ENCODE measurements at regions not wholly inside any gene's neighbourhood (a gene's known extent, or its start where the extent isn't known, plus 50 kb on each side); places are given as distances from the start of the nearest gene placed in this dataset.

DNA sequence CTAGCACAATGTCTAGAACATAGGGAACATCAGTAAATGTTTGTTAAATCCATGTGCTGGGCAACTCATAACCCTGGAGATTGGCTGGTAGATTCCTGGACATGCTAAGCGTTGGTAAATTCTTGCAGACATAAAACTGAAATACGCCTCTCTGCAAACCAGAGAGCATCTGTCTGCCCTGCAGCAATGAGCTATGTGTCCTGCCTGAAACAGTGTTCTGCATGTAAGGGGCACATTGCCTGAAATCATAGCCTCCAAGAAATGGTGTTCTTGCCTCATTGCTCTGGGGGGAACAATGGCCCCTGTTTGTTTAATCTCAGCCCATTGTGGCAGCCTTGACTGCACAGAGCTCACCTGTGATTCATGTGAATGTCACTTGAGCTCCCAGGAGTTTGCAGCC, 113.5 kb upstream of the CCL2 start:
- no peak for DNase-seq (ENCODE audit: low read depth)

DNA sequence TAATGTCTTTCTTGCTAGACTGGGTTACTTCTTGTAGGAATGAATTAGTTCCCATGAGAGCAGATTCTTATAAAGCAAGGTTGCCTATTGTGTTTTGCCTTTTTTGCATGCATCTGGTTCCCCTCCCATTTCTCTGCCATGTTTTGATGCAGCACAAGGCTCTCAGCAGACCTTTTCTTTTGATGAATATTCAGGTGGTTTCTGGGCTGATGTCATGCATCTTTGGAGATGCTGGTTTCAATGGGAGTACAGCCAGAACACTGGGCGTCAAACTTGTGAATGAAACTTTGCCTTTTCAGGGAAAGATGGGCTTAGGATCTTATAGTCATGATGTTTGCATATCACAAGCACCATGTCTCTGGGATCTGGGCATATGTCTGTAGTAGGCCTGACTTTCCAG, 111.7 kb upstream of the CCL2 start:
- no peak for DNase-seq (ENCODE audit: low read depth)

- DNase-seq (ENCODE audit: low read depth) = no peak
Measured at GRCh38 chr17:34146440-34147043, 108.5 kb upstream of the CCL2 start.

- DNase-seq (ENCODE audit: low read depth) = no peak
Measured at GRCh38 chr17:34151102-34151501, 104.0 kb upstream of the CCL2 start.

DNA sequence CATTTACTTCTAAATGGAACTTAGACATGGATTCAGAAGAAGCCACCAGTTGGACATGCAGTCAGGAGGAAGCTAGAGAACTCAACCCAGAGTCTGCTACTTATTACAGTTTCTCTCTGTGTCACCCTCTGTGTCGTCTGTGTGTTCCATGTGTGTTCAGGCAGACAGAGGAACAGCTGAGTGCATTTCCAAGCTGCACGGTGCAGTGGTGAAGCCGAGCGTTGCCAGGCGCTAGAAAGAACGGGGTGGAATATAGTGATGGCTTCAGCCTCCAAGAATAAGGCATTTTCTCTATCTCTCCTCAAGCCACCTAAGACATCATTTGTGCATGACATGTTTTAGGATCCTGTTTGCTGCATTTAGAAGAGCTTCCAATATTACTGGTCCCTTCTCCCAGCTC, 101.1 kb upstream of the CCL2 start:
- no peak for DNase-seq (ENCODE audit: low read depth)

GRCh38 chr17:34154961-34155730, 99.9 kb upstream of the CCL2 start:
- DNase-seq (ENCODE audit: low read depth) = no peak

GRCh38 chr17:34155947-34156346, 99.1 kb upstream of the CCL2 start:
- no peak for DNase-seq (ENCODE audit: low read depth)

GRCh38 chr17:34156401-34156740, 98.7 kb upstream of the CCL2 start:
- no peak for DNase-seq (ENCODE audit: low read depth)

DNA sequence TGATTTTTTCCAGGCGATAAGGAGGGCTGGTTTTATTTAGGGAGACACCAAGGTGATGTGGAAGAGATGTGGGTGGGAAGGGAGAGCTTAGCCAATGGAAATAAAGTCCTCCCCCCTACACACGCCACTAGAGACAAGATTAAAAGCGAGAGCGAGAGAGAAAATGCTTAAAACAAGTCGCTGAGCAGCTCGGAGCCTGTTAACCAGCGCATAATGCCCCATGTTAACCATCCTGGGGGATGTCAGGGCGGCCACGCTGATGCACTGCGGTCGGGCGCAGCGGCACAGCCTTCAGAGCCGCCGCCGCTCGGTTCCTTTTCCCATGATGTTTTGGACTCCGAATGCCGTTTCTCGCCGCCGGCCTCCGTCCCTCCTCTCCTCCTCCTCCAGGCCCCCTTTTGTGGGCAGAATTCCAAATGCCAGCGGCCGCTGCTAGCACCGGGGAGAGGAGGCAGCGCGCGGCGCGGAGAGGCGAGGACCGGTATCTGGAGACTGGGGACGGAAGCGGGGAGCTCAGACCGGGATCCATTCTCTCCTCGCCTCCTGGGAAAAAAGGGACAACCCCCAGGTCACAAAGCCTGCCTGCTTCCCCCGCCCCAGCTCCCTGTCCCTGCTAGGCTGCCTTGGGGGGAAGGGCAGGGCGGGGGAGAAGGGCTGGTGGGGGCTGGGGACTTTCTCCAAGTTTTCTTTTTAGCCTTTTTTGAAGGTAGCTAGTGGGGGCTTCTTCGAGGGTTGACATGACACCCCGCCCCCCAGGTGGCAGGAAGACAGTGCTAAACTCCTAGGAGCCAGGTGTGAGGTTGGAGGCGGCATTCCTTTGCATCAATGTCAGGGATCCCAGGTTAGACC, 98.1 kb upstream of the CCL2 start:
- DNase-seq (ENCODE audit: low read depth) = no peak

GRCh38 chr17:34161690-34162089, 93.4 kb upstream of the CCL2 start:
- DNase-seq (ENCODE audit: low read depth) = no peak

DNA sequence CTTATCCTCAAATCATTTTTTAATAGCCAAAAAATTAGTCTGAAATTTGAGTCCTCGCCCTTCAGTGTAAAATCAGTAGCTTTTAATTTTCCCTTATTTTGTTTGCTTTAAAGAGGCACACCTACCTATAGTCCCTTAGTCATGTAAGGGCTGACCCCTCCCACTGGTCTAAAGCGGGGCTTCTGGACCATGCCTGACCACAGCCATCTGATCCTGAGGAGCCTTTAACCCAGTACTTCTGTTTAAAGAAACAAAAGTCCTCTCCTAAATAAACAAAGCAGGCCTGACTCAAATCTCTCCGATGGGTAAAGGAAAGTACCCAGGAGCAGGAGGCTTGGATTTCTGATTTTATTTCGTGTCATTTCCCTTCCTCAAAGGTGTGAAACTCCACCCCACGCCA, 92.0 kb upstream of the CCL2 start:
- no peak for DNase-seq (ENCODE audit: low read depth)

GRCh38 chr17:34163646-34164045, 91.4 kb upstream of the CCL2 start:
- no peak for DNase-seq (ENCODE audit: low read depth)

GRCh38 chr17:34164837-34165236, 90.2 kb upstream of the CCL2 start:
- DNase-seq (ENCODE audit: low read depth) = no peak

GRCh38 chr17:34166352-34166751, 88.7 kb upstream of the CCL2 start:
- DNase-seq (ENCODE audit: low read depth) = no peak

DNA sequence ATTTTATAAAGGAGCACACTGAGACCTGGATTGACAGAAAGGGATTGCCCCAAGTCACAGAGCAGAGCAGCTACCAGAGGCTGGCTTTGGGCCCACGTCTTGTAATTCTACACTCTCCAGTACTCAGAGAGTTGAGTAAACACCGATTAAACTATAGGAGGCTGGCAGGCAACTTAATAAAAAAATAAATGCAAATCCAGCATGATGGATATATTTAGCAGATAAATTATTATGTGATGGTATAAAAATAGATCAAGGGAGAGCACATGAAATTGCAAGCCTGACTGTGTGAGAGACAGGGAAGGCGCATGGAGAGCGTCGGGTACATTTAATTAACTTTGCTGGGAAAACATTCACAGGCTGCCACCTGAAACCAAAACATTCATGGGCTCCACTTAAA, 87.7 kb upstream of the CCL2 start:
- no peak for DNase-seq (ENCODE audit: low read depth)

- no peak for DNase-seq (ENCODE audit: low read depth)
Measured at GRCh38 chr17:34168989-34169388, 86.1 kb upstream of the CCL2 start.

DNA sequence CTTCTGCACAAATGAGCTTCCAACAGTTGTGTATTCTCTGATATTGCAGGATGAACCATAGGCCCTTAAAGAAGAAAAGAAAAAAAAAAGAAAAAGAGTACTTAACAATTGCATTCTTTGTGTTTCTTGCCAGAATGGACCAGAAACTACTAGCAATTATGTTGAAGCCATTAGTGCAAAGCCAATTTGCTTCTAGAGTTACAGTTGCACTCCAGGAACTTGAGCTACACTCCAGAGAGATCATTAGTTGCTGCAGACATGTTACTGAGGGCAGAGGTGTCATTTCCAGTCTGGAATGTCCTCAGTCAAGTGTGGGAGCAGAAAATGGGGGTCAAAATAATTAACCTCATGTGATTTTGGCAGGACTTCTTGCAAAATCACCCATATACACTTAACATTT, 85.6 kb upstream of the CCL2 start:
- no peak for DNase-seq (ENCODE audit: low read depth)

DNA sequence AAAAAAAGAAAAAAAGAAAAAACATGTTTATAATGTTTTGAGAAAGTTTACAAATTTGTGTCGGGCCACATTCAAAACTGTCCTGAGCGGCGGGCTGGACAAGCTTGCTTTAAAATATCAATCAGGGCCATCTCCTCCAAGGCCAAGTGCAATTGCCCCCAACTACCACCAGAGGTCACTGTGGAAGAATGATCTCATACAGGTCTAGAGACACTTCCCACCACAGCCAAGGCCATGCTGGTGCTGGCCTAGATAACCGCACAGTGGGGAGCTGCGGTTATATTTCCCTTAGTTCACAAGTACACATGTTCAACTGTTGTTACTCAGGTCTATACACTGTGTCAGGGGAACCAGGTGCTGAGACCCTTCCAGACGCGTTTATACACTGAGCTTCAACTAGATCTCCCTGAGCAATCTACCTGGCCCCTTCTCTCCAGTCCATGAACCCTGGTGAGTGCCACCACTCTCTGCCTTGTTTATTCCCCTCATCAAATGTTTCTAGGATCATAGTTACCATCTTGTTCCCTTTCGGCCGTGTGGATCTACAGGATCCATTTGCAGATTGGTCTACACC, 83.8 kb upstream of the CCL2 start:
- DNase-seq (ENCODE audit: low read depth) = peak; percentile 20

DNA sequence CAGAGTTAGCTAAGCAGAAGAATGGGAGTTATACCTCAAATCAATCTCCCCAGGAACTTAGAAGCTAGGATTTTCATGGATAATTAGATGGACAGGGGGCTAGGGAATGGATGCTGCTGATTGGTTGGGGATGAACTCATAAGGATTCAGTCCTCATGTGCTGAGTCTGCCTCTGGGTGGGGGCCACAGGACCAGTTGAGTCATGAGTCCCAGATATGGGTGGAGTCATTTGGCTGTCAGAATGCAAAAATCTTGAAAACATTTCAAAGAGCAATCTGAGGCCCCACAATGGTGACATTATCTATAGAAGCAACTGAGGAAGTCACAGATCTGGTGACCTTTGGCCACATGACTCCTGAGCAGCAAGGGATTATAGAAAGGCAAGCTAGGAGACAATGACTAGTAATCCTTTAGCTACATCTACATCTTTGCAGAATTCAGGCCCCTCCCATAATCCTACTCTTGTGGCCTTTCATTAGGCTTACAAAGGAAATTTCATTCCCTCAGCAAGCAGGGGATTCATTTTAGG, 82.6 kb upstream of the CCL2 start:
- no peak for DNase-seq (ENCODE audit: low read depth)

DNA sequence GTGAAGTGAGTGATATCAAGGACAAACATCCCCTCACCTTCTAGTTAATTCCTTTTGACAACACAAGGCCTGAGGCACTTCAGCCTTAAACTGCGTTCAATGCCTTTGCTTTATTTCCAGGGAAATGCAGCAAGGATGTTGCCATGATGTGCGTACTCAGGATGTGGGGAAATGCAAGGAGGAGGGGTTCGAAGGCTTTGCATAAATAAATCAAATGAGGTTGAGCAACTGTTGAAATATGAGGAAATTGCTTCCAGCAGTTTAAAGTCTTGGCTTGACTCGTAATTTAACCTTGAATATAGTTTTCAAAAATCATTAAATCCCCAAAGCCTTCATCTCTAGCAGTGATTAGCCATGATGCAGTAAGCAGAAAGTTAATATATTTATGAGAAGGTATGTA, 81.8 kb upstream of the CCL2 start:
- DNase-seq (ENCODE audit: low read depth) = no peak

- DNase-seq (ENCODE audit: low read depth) = no peak
Measured at GRCh38 chr17:34174496-34174895, 80.6 kb upstream of the CCL2 start.

- no peak for DNase-seq (ENCODE audit: low read depth)
Measured at GRCh38 chr17:34176440-34176839, 78.6 kb upstream of the CCL2 start.

- DNase-seq (ENCODE audit: low read depth) = no peak
Measured at GRCh38 chr17:34177642-34178041, 77.4 kb upstream of the CCL2 start.

All from fibroblast of the conjunctiva (primary cell).